ENCODE measurements at regions not wholly inside any gene's neighbourhood (a gene's known extent, or its start where the extent isn't known, plus 50 kb on each side); places are given as distances from the start of the nearest gene placed in this dataset.

- ATAC-seq (ENCODE audit: insufficient read depth, low read depth), result no peak
- Histone ChIP-seq H3K4me1 (ENCODE audit: insufficient read depth, low read length) (no peaks in the 10 kb centered on the region), H3K4me2 (ENCODE audit: insufficient read depth, low read length) (no peak overlapping the region), H3K4me3 (ENCODE audit: low read depth in 1 of 2, low read length in 2 of 2) (no peak overlapping the region), H3K9ac (ENCODE audit: low read depth, low read length) (no peak overlapping the region), H4K20me1 (ENCODE audit: insufficient read depth, low read length) (no peaks in the 10 kb centered on the region), H2AFZ (ENCODE audit: low read depth, low read length) (no peak overlapping the region), H3K36me3 (ENCODE audit: insufficient read depth, low read length) (no peaks in the 10 kb centered on the region), H3K79me2 (ENCODE audit: insufficient read depth, low read length) (no peaks in the 10 kb centered on the region), H3K27ac (ENCODE audit: low read length) (no peak overlapping the region), H3K27me3 (ENCODE audit: insufficient read depth, low read length, poor library complexity) (peaks cover 7% of the 10 kb centered on the region), H3K9me3 (ENCODE audit: insufficient read depth, low read length, severe bottlenecking) (no peaks in the 10 kb centered on the region)
- TF ChIP-seq EZH2 (IDR thresholded peaks at IDR 0.05; ENCODE audit: borderline replicate concordance, low read depth, low read length, severe bottlenecking), result no peak
- TF ChIP-seq, protein P1, sequence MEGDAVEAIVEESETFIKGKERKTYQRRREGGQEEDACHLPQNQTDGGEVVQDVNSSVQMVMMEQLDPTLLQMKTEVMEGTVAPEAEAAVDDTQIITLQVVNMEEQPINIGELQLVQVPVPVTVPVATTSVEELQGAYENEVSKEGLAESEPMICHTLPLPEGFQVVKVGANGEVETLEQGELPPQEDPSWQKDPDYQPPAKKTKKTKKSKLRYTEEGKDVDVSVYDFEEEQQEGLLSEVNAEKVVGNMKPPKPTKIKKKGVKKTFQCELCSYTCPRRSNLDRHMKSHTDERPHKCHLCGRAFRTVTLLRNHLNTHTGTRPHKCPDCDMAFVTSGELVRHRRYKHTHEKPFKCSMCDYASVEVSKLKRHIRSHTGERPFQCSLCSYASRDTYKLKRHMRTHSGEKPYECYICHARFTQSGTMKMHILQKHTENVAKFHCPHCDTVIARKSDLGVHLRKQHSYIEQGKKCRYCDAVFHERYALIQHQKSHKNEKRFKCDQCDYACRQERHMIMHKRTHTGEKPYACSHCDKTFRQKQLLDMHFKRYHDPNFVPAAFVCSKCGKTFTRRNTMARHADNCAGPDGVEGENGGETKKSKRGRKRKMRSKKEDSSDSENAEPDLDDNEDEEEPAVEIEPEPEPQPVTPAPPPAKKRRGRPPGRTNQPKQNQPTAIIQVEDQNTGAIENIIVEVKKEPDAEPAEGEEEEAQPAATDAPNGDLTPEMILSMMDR (IDR thresholded peaks at IDR 0.05; ENCODE audit: borderline replicate concordance, extremely low read depth, low read length, poor library complexity, severe bottlenecking), result no peak
- no peak for DNase-seq
Measured at GRCh38 chr20:52275181-52275691, 83.7 kb upstream of the ZFP64 start.

GRCh38 chr20:52270696-52271095 lies 79.1 kb upstream of the ZFP64 start:
- no peaks in the 10 kb centered on the region for H3K9me3 ChIP-seq (ENCODE audit: insufficient read depth, low read length, severe bottlenecking)
- no peaks in the 10 kb centered on the region for H3K79me2 ChIP-seq (ENCODE audit: insufficient read depth, low read length)
- no peak for TF ChIP-seq EZH2 (IDR thresholded peaks at IDR 0.05; ENCODE audit: borderline replicate concordance, low read depth, low read length, severe bottlenecking)
- TF ChIP-seq, protein P1 (IDR thresholded peaks at IDR 0.05; ENCODE audit: borderline replicate concordance, extremely low read depth, low read length, poor library complexity, severe bottlenecking), result no peak
- no peaks in the 10 kb centered on the region for H3K4me1 ChIP-seq (ENCODE audit: insufficient read depth, low read length)
- H4K20me1 ChIP-seq (ENCODE audit: insufficient read depth, low read length), result no peaks in the 10 kb centered on the region
- H3K4me2 ChIP-seq (ENCODE audit: insufficient read depth, low read length), result no peak overlapping the region
- peaks cover 12% of the 10 kb centered on the region for H3K27me3 ChIP-seq (ENCODE audit: insufficient read depth, low read length, poor library complexity)
- H2AFZ ChIP-seq (ENCODE audit: low read depth, low read length), result no peak overlapping the region
- DNase-seq (no peak), ATAC-seq (ENCODE audit: insufficient read depth, low read depth) (no peak)
- H3K4me3 ChIP-seq (ENCODE audit: low read depth in 1 of 2, low read length in 2 of 2), result no peak overlapping the region
- no peak overlapping the region for H3K9ac ChIP-seq (ENCODE audit: low read depth, low read length)
- H3K27ac ChIP-seq (ENCODE audit: low read length), result no peak overlapping the region
- no peaks in the 10 kb centered on the region for H3K36me3 ChIP-seq (ENCODE audit: insufficient read depth, low read length)

DNA sequence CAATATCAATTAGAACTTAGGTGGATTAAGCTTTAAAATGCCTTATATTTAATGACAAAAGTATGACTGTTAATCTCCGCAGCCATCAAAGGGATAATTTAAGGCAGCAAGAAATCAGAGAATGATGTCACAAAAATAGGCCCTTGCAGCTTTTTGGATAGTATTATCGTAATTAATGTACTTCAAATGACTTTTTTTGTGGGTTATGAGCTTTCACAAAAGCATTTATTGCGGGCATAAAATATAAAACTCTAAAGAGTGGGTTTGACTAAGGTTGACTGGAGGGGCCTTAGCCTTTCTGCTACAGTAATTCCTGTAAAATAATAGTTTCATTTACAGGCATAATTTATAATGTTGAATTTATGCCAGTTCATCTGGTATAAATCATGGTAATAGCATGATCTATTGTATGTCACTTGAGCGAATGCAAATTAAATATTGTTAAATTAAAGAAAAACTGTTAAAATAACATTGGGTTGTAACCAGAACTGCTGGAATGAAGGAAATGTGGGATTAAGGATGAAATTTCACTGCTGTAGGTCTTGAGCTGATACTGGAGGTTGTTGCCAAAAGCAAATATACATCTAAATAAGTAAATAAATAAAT lies 78.5 kb upstream of the ZFP64 start:
- no peak for ATAC-seq (ENCODE audit: insufficient read depth, low read depth)
- no peak overlapping the region for H3K9ac ChIP-seq (ENCODE audit: low read depth, low read length)

More for the DNA sequence above, 78.5 kb upstream of the ZFP64 start:
- Histone ChIP-seq H3K4me3 (ENCODE audit: low read depth in 1 of 2, low read length in 2 of 2) (no peak overlapping the region), H3K79me2 (ENCODE audit: insufficient read depth, low read length) (no peaks in the 10 kb centered on the region), H3K4me2 (ENCODE audit: insufficient read depth, low read length) (no peak overlapping the region), H3K4me1 (ENCODE audit: insufficient read depth, low read length) (no peaks in the 10 kb centered on the region), H3K27me3 (ENCODE audit: insufficient read depth, low read length, poor library complexity) (peaks cover 12% of the 10 kb centered on the region), H3K36me3 (ENCODE audit: insufficient read depth, low read length) (no peaks in the 10 kb centered on the region), H4K20me1 (ENCODE audit: insufficient read depth, low read length) (no peaks in the 10 kb centered on the region), H2AFZ (ENCODE audit: low read depth, low read length) (no peak overlapping the region), H3K27ac (ENCODE audit: low read length) (no peak overlapping the region), H3K9me3 (ENCODE audit: insufficient read depth, low read length, severe bottlenecking) (no peaks in the 10 kb centered on the region)
- DNase-seq, result no peak
- no peak for TF ChIP-seq EZH2 (IDR thresholded peaks at IDR 0.05; ENCODE audit: borderline replicate concordance, low read depth, low read length, severe bottlenecking)
- TF ChIP-seq, protein P1 (IDR thresholded peaks at IDR 0.05; ENCODE audit: borderline replicate concordance, extremely low read depth, low read length, poor library complexity, severe bottlenecking), result no peak
